ENCODE measurements at regions not wholly inside any gene's neighbourhood (a gene's known extent, or its start where the extent isn't known, plus 50 kb on each side); places are given as distances from the start of the nearest gene placed in this dataset.

GRCh38 chr7:35529713-35530112 is 165.2 kb downstream of the HERPUD2 start:
- TF ChIP-seq, protein P1, sequence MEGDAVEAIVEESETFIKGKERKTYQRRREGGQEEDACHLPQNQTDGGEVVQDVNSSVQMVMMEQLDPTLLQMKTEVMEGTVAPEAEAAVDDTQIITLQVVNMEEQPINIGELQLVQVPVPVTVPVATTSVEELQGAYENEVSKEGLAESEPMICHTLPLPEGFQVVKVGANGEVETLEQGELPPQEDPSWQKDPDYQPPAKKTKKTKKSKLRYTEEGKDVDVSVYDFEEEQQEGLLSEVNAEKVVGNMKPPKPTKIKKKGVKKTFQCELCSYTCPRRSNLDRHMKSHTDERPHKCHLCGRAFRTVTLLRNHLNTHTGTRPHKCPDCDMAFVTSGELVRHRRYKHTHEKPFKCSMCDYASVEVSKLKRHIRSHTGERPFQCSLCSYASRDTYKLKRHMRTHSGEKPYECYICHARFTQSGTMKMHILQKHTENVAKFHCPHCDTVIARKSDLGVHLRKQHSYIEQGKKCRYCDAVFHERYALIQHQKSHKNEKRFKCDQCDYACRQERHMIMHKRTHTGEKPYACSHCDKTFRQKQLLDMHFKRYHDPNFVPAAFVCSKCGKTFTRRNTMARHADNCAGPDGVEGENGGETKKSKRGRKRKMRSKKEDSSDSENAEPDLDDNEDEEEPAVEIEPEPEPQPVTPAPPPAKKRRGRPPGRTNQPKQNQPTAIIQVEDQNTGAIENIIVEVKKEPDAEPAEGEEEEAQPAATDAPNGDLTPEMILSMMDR (IDR thresholded peaks at IDR 0.05; ENCODE audit: extremely low read depth in 1 of 2, insufficient read depth in 1 of 2, low read depth in 1 of 2, low read length in 2 of 2) = no peak
- TF ChIP-seq POLR2AphosphoS5 (IDR thresholded peaks at IDR 0.05; ENCODE audit: insufficient read depth, low read depth, low read length) (no peak), EZH2 (IDR thresholded peaks at IDR 0.05; ENCODE audit: borderline replicate concordance, low read depth, low read length, severe bottlenecking) (no peak), POLR2A (IDR thresholded peaks at IDR 0.05; ENCODE audit: low read depth, low read length) (no peak), MAX (IDR thresholded peaks at IDR 0.05; ENCODE audit: insufficient read depth, insufficient read length) (no peak), JUN (IDR thresholded peaks at IDR 0.05; ENCODE audit: borderline replicate concordance, insufficient read depth, insufficient read length, low read depth) (no peak)
